ENCODE measurements at regions not wholly inside any gene's neighbourhood (a gene's known extent, or its start where the extent isn't known, plus 50 kb on each side); places are given as distances from the start of the nearest gene placed in this dataset.
A peak's percentile ranks its signal among the peaks of the same experiment; 100 is the strongest.

GRCh38 chr4:159042868-159043267, 60.0 kb upstream of the RAPGEF2 start:
- TF ChIP-seq EP300 (IDR thresholded peaks at IDR 0.05; ENCODE audit: low read depth) (no peak), CTCF (IDR thresholded peaks at IDR 0.05) (no peak), POLR2AphosphoS5 (IDR thresholded peaks at IDR 0.05) (no peak), POLR2A (IDR thresholded peaks at IDR 0.05) (no peak)
- Histone ChIP-seq H3K27me3 (no peaks in the 10 kb centered on the region), H3K27ac (no peak overlapping the region), H3K4me3 (no peak overlapping the region), H3K36me3 (no peaks in the 10 kb centered on the region), H3K4me1 (peaks cover 0 to 1% (median 0%) of the 10 kb centered on the region in 4 donors), H3K9me3 (no peaks in the 10 kb centered on the region)
- no peak for DNase-seq
- 80 to 94% methylated on average over 4 of the region's 4 CpGs for WGBS, 2 donors (ENCODE audit: low coverage in 1 of 2)
- intact Hi-C loops (cut with DNase I; ENCODE audit: low total_unique reads) = no loop called here
- in situ Hi-C loops (cut with MboI; ENCODE audit: low pct_ligation_motif_present in 1 of 4, low pct_unique_long_range_greater_than_20kb in 1 of 4, low sequenced_read_pairs in 3 of 4) = no loop called here

- peaks cover 0 to 3% (median 0%) of the 10 kb centered on the region in 4 donors for H3K4me1 ChIP-seq
- no peaks in the 10 kb centered on the region for H3K36me3 ChIP-seq
- intact Hi-C loops (cut with DNase I; ENCODE audit: low total_unique reads) (no loop called here), in situ Hi-C loops (cut with MboI; ENCODE audit: low pct_ligation_motif_present in 1 of 4, low pct_unique_long_range_greater_than_20kb in 1 of 4, low sequenced_read_pairs in 3 of 4) (no loop called here)
- no peaks in the 10 kb centered on the region for H3K9me3 ChIP-seq
- H3K4me3 ChIP-seq = no peak overlapping the region
- DNase-seq = no peak
- H3K27me3 ChIP-seq = no peaks in the 10 kb centered on the region
- WGBS, 2 donors (ENCODE audit: low coverage in 1 of 2) = 83% methylated on average over 2 to 3 of the region's 3 CpGs
- no peak for TF ChIP-seq POLR2AphosphoS5 (IDR thresholded peaks at IDR 0.05)
- no peak for TF ChIP-seq CTCF (IDR thresholded peaks at IDR 0.05)
- no peak for TF ChIP-seq EP300 (IDR thresholded peaks at IDR 0.05; ENCODE audit: low read depth)
- TF ChIP-seq POLR2A (IDR thresholded peaks at IDR 0.05) = no peak
- no peak overlapping the region for H3K27ac ChIP-seq
Observed at GRCh38 chr4:159043861-159044260, 59.0 kb upstream of the RAPGEF2 start.

- Histone ChIP-seq H3K27me3 (no peaks in the 10 kb centered on the region), H3K4me1 (peaks cover 0 to 3% (median 0%) of the 10 kb centered on the region in 4 donors), H3K9me3 (no peaks in the 10 kb centered on the region), H3K36me3 (no peaks in the 10 kb centered on the region), H3K27ac (no peak overlapping the region), H3K4me3 (no peak overlapping the region)
- in situ Hi-C loops (cut with MboI; ENCODE audit: low pct_ligation_motif_present in 1 of 4, low pct_unique_long_range_greater_than_20kb in 1 of 4, low sequenced_read_pairs in 3 of 4) = no loop called here
- DNase-seq = no peak
- TF ChIP-seq POLR2A (IDR thresholded peaks at IDR 0.05) = no peak
- TF ChIP-seq POLR2AphosphoS5 (IDR thresholded peaks at IDR 0.05) = no peak
- no peak for TF ChIP-seq EP300 (IDR thresholded peaks at IDR 0.05; ENCODE audit: low read depth)
- TF ChIP-seq CTCF (IDR thresholded peaks at IDR 0.05) = no peak
- intact Hi-C loops (cut with DNase I; ENCODE audit: low total_unique reads) = no loop called here
Observed at GRCh38 chr4:159045321-159045720, 57.6 kb upstream of the RAPGEF2 start.

GRCh38 chr4:159046683-159047082, 56.2 kb upstream of the RAPGEF2 start:
- H3K4me3 ChIP-seq = no peak overlapping the region
- H3K9me3 ChIP-seq = no peaks in the 10 kb centered on the region
- no peak for TF ChIP-seq EP300 (IDR thresholded peaks at IDR 0.05; ENCODE audit: low read depth)
- in situ Hi-C loops (cut with MboI; ENCODE audit: low pct_ligation_motif_present in 1 of 4, low pct_unique_long_range_greater_than_20kb in 1 of 4, low sequenced_read_pairs in 3 of 4) = no loop called here
- peaks cover 0 to 3% (median 0%) of the 10 kb centered on the region in 4 donors for H3K4me1 ChIP-seq
- H3K36me3 ChIP-seq = no peaks in the 10 kb centered on the region
- no peaks in the 10 kb centered on the region for H3K27me3 ChIP-seq
- intact Hi-C loops (cut with DNase I; ENCODE audit: low total_unique reads) = no loop called here
- 31 to 68% methylated on average over 2 to 6 of the region's 6 CpGs for WGBS, 2 donors (ENCODE audit: low coverage in 1 of 2)
- H3K27ac ChIP-seq = no peak overlapping the region
- peak; percentile 27 for DNase-seq

- Histone ChIP-seq H3K4me1 (peaks cover 0 to 7% (median 0%) of the 10 kb centered on the region in 4 donors), H3K9me3 (no peaks in the 10 kb centered on the region), H3K36me3 (no peaks in the 10 kb centered on the region), H3K27me3 (no peaks in the 10 kb centered on the region), H3K4me3 (peak overlapping the region in 1 of 4 donors; percentile 15), H3K27ac (peak overlapping the region; percentile 39 to 46 (median 44))
- TF ChIP-seq CTCF (IDR thresholded peaks at IDR 0.05) = no peak
- in situ Hi-C loops (cut with MboI; ENCODE audit: low pct_ligation_motif_present in 1 of 4, low pct_unique_long_range_greater_than_20kb in 1 of 4, low sequenced_read_pairs in 3 of 4) = no loop called here
- no peak for DNase-seq
- intact Hi-C loops (cut with DNase I; ENCODE audit: low total_unique reads) = no loop called here
- WGBS, 2 donors (ENCODE audit: low coverage in 1 of 2) = 75 to 79% methylated on average over 7 of the region's 7 CpGs
Observed at GRCh38 chr4:159047478-159048165, 55.3 kb upstream of the RAPGEF2 start.

Measured in transverse colon (tissue), 4 donors.